ENCODE measurements at regions not wholly inside any gene's neighbourhood (a gene's known extent, or its start where the extent isn't known, plus 50 kb on each side); places are given as distances from the start of the nearest gene placed in this dataset.

DNA sequence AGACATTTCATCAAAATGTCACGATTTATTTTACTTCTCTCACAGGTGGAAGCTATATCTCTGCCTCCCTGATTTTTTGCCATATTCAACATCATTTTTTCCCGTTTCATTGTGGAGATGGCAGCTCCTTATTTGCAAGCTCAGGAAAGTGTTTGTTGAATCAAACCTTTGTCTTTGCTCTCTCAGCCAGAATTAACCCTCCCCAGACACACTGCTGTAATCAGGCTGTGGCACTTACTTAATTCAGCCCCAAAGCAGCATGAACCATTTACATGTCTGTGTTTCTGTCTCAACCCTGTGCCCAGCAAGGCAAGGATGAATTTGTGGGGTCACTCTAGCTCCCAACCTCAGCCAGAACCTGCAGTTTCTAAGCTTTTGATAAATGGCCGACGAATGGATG lies 397.2 kb downstream of the TCERG1L start:
- H4K20me1 ChIP-seq (ENCODE audit: insufficient read depth, low read length) = no peaks in the 10 kb centered on the region
- H3K27ac ChIP-seq (ENCODE audit: low read depth, low read length, poor library complexity, severe bottlenecking) = no peak overlapping the region
- H3K9ac ChIP-seq (ENCODE audit: low read length) = no peak overlapping the region
- no peaks in the 10 kb centered on the region for H3F3A ChIP-seq (ENCODE audit: insufficient read depth, low read length)
- no peaks in the 10 kb centered on the region for H3K4me1 ChIP-seq (ENCODE audit: insufficient read depth, low read length, severe bottlenecking)
- no peaks in the 10 kb centered on the region for H3K36me3 ChIP-seq (ENCODE audit: insufficient read depth, low read length)
- H3K4me3 ChIP-seq (ENCODE audit: low read depth, low read length, poor library complexity, severe bottlenecking) = no peak overlapping the region
- H3K79me2 ChIP-seq (ENCODE audit: insufficient read depth, low read length) = no peaks in the 10 kb centered on the region
- H3K4me2 ChIP-seq (ENCODE audit: low read length) = no peak overlapping the region
- TF ChIP-seq, protein P1, sequence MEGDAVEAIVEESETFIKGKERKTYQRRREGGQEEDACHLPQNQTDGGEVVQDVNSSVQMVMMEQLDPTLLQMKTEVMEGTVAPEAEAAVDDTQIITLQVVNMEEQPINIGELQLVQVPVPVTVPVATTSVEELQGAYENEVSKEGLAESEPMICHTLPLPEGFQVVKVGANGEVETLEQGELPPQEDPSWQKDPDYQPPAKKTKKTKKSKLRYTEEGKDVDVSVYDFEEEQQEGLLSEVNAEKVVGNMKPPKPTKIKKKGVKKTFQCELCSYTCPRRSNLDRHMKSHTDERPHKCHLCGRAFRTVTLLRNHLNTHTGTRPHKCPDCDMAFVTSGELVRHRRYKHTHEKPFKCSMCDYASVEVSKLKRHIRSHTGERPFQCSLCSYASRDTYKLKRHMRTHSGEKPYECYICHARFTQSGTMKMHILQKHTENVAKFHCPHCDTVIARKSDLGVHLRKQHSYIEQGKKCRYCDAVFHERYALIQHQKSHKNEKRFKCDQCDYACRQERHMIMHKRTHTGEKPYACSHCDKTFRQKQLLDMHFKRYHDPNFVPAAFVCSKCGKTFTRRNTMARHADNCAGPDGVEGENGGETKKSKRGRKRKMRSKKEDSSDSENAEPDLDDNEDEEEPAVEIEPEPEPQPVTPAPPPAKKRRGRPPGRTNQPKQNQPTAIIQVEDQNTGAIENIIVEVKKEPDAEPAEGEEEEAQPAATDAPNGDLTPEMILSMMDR (IDR thresholded peaks at IDR 0.05; ENCODE audit: low read length) = no peak
- TF ChIP-seq EZH2 (IDR thresholded peaks at IDR 0.05; ENCODE audit: borderline replicate concordance, low read length) = no peak
- no peaks in the 10 kb centered on the region for H3K9me2 ChIP-seq (ENCODE audit: low read depth, low read length)
- H3K9me3 ChIP-seq (ENCODE audit: low read length) = no peaks in the 10 kb centered on the region
- no peak overlapping the region for H2AFZ ChIP-seq (ENCODE audit: low read length)
- H3K27me3 ChIP-seq (ENCODE audit: insufficient read depth, low read length) = peaks cover 11% of the 10 kb centered on the region; the same call in 1 of the 2 replicates

DNA sequence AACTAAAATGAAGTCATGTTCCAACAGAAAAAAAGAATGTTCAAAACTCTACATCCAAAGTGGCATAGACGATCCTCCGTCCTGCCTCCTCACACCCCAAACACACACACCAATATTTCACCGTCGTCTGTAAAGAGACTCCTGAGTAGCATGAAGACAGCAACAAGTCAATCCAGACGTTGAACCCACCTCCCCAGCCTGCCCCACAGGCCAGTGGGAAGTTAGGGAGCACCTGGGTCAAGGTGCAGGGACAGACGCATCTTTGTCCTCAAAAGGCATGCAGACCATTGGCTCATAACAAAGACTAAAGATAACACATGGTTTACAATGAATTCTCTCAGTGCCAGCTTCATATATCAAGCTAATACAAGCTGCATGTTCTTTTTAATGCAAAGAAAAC lies 396.5 kb downstream of the TCERG1L start:
- Histone ChIP-seq H3K27me3 (ENCODE audit: insufficient read depth, low read length) (peaks cover 10% of the 10 kb centered on the region; the same call in 1 of the 2 replicates), H3K27ac (ENCODE audit: low read depth, low read length, poor library complexity, severe bottlenecking) (no peak overlapping the region), H2AFZ (ENCODE audit: low read length) (no peak overlapping the region), H3K4me2 (ENCODE audit: low read length) (no peak overlapping the region), H3K9ac (ENCODE audit: low read length) (no peak overlapping the region), H3K36me3 (ENCODE audit: insufficient read depth, low read length) (no peaks in the 10 kb centered on the region), H3K79me2 (ENCODE audit: insufficient read depth, low read length) (no peaks in the 10 kb centered on the region), H3K4me3 (ENCODE audit: low read depth, low read length, poor library complexity, severe bottlenecking) (no peak overlapping the region), H4K20me1 (ENCODE audit: insufficient read depth, low read length) (no peaks in the 10 kb centered on the region), H3K9me3 (ENCODE audit: low read length) (no peaks in the 10 kb centered on the region), H3K4me1 (ENCODE audit: insufficient read depth, low read length, severe bottlenecking) (no peaks in the 10 kb centered on the region), H3K9me2 (ENCODE audit: low read depth, low read length) (no peaks in the 10 kb centered on the region), H3F3A (ENCODE audit: insufficient read depth, low read length) (no peaks in the 10 kb centered on the region)
- no peak for TF ChIP-seq EZH2 (IDR thresholded peaks at IDR 0.05; ENCODE audit: borderline replicate concordance, low read length)
- TF ChIP-seq, protein P1 (IDR thresholded peaks at IDR 0.05; ENCODE audit: low read length) = no peak

DNA sequence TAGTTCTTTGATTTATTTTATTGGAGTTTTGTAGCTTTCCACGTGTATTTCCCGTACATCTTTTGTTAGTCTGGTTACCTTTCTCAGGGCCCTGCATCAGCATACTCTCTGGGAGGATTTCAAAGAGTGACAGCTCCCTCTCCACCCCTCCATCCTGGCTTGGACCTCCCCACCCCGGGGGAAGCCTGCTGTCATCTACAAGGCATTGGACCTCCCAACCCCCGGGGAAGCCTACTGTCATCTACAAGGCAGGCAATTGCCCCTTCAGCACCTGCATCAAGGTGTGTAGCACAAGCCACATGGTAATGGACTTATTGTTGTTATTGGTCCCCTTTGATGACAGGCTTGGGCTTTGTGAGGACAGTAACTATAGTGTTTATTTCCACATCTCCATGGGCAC lies 390.1 kb downstream of the TCERG1L start:
- Histone ChIP-seq H4K20me1 (ENCODE audit: insufficient read depth, low read length) (no peaks in the 10 kb centered on the region), H3K36me3 (ENCODE audit: insufficient read depth, low read length) (no peaks in the 10 kb centered on the region), H3K27ac (ENCODE audit: low read depth, low read length, poor library complexity, severe bottlenecking) (no peak overlapping the region), H3K27me3 (ENCODE audit: insufficient read depth, low read length) (no peaks in the 10 kb centered on the region), H3K9me3 (ENCODE audit: low read length) (no peaks in the 10 kb centered on the region), H3K4me1 (ENCODE audit: insufficient read depth, low read length, severe bottlenecking) (no peaks in the 10 kb centered on the region), H3K4me2 (ENCODE audit: low read length) (no peak overlapping the region), H3K9me2 (ENCODE audit: low read depth, low read length) (no peaks in the 10 kb centered on the region), H3F3A (ENCODE audit: insufficient read depth, low read length) (no peaks in the 10 kb centered on the region), H3K4me3 (ENCODE audit: low read depth, low read length, poor library complexity, severe bottlenecking) (no peak overlapping the region), H2AFZ (ENCODE audit: low read length) (no peak overlapping the region), H3K79me2 (ENCODE audit: insufficient read depth, low read length) (no peaks in the 10 kb centered on the region), H3K9ac (ENCODE audit: low read length) (no peak overlapping the region)
- no peak for TF ChIP-seq EZH2 (IDR thresholded peaks at IDR 0.05; ENCODE audit: borderline replicate concordance, low read length)
- TF ChIP-seq, protein P1 (IDR thresholded peaks at IDR 0.05; ENCODE audit: low read length) = no peak
